Esophagus squamous epithelium (tissue), 4 donors: ENCODE measurements at regions not wholly inside any gene's neighbourhood (a gene's known extent, or its start where the extent isn't known, plus 50 kb on each side); places are given as distances from the start of the nearest gene placed in this dataset.

ENCODE experiments used
- POLR2A ChIP-seq, 4 donors: fragments of 450-650 bp; IDR thresholded peaks; one replicate each; pipeline ENCODE4 v1.6.1; 2017; ENCODE audit warnings: antibody characterized with exemption in 4 of 4, mild to moderate bottlenecking in 4 of 4, moderate library complexity in 3 of 4
- TF ChIP-seq, protein P1 (sequence below), 6 experiments: fragments of 450-650 bp in 4 of 6; fragments of 200-600 bp in 2 of 6; sonication (generic) in 2 of 6; IDR thresholded peaks; one replicate each; pipeline ENCODE4 v1.5.1; 2016 to 2019; ENCODE audit warnings: antibody characterized with exemption in 6 of 6, mild to moderate bottlenecking in 4 of 6, moderate library complexity in 4 of 6

DNA sequence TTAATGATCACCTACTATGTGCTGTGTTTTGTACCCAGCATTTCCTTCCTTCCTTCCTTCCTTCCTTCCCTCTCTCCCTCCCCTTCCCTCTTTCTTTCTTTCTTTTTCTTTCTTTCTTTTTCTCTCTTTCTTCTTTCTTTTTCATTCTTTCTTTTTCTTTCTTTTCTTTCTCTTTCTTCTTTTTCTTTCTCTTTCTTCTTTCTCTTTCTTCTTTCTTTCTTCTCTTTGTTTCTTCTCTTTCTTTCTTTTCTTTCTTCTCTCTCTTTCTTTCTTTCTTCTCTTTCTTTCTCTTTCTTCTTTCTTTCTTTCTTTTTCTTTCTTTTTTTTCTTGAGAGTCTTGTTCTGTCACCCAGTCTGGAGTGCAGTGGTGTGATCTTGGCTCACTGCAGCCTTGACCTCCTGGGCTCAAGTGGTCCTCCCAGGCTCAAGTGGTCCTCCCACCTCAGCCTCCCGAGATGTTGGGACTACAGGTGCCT lies 165.7 kb upstream of the MVB12B start:
- TF ChIP-seq, protein P1, sequence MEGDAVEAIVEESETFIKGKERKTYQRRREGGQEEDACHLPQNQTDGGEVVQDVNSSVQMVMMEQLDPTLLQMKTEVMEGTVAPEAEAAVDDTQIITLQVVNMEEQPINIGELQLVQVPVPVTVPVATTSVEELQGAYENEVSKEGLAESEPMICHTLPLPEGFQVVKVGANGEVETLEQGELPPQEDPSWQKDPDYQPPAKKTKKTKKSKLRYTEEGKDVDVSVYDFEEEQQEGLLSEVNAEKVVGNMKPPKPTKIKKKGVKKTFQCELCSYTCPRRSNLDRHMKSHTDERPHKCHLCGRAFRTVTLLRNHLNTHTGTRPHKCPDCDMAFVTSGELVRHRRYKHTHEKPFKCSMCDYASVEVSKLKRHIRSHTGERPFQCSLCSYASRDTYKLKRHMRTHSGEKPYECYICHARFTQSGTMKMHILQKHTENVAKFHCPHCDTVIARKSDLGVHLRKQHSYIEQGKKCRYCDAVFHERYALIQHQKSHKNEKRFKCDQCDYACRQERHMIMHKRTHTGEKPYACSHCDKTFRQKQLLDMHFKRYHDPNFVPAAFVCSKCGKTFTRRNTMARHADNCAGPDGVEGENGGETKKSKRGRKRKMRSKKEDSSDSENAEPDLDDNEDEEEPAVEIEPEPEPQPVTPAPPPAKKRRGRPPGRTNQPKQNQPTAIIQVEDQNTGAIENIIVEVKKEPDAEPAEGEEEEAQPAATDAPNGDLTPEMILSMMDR (IDR thresholded peaks at IDR 0.05) = no peak
- TF ChIP-seq POLR2A (IDR thresholded peaks at IDR 0.05) = no peak
